ENCODE measurements at regions not wholly inside any gene's neighbourhood (a gene's known extent, or its start where the extent isn't known, plus 50 kb on each side); places are given as distances from the start of the nearest gene placed in this dataset.
"Not testable (repeated sequence)": the region's sequence is repeated elsewhere in the genome, so short reads cannot be mapped to it uniquely, and the experiment has no call there.

DNA sequence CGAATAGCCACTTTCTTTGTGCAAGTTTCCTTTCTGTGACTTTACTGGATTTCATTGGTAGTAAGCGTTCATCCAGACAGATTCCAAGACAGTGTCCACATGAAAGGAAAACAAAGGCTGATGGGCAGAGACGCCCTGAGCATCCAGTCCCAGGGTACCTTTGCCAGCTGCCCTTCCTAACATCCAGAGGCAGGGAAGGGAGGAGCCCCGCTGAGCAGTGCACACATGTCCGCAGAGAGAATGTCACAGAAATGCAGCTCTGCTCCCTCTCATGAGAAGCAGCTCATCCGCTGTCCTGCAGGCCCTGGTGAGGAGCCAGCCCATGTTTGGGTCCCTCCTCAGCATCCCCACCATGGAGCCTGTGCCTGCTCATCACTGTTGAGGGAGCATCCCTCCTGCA, 197.4 kb upstream of the POTEB2 start:
- TF ChIP-seq, protein P1, sequence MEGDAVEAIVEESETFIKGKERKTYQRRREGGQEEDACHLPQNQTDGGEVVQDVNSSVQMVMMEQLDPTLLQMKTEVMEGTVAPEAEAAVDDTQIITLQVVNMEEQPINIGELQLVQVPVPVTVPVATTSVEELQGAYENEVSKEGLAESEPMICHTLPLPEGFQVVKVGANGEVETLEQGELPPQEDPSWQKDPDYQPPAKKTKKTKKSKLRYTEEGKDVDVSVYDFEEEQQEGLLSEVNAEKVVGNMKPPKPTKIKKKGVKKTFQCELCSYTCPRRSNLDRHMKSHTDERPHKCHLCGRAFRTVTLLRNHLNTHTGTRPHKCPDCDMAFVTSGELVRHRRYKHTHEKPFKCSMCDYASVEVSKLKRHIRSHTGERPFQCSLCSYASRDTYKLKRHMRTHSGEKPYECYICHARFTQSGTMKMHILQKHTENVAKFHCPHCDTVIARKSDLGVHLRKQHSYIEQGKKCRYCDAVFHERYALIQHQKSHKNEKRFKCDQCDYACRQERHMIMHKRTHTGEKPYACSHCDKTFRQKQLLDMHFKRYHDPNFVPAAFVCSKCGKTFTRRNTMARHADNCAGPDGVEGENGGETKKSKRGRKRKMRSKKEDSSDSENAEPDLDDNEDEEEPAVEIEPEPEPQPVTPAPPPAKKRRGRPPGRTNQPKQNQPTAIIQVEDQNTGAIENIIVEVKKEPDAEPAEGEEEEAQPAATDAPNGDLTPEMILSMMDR (IDR thresholded peaks at IDR 0.05), result not testable (repeated sequence)
- TF ChIP-seq POLR2A (IDR thresholded peaks at IDR 0.05), result not testable (repeated sequence)

Data from breast epithelium (tissue), 3 donors.